HG03103 (cell line): ENCODE measurements at regions not wholly inside any gene's neighbourhood (a gene's known extent, or its start where the extent isn't known, plus 50 kb on each side); places are given as distances from the start of the nearest gene placed in this dataset.

ENCODE experiments used
- ATAC-seq: cut with Tn5 transposase; IDR thresholded peaks from one replicate; pipeline ENCODE4 v1.9.1; 2021; ENCODE audit warnings: low read depth; ENCODE audit not compliant: unreplicated experiment

- no peak for ATAC-seq
Measured at GRCh38 chr6:117076076-117076475, 189.3 kb upstream of the VGLL2 start.

GRCh38 chr6:117077300-117077699, 188.1 kb upstream of the VGLL2 start:
- no peak for ATAC-seq

GRCh38 chr6:117078624-117079023, 186.7 kb upstream of the VGLL2 start:
- no peak for ATAC-seq

- no peak for ATAC-seq
Measured at GRCh38 chr6:117079951-117080350, 185.4 kb upstream of the VGLL2 start.

- ATAC-seq: no peak
Measured at GRCh38 chr6:117089604-117090003, 175.8 kb upstream of the VGLL2 start.

GRCh38 chr6:117110146-117110545, 155.2 kb upstream of the VGLL2 start:
- ATAC-seq: no peak

- ATAC-seq: no peak
Measured at GRCh38 chr6:117110737-117111136, 154.6 kb upstream of the VGLL2 start.

- no peak for ATAC-seq
Measured at GRCh38 chr6:117117652-117118051, 147.7 kb upstream of the VGLL2 start.

GRCh38 chr6:117118490-117118889, 146.9 kb upstream of the VGLL2 start:
- peak; percentile 49 for ATAC-seq

- ATAC-seq: no peak
Measured at GRCh38 chr6:117126213-117126612, 139.1 kb upstream of the VGLL2 start.

GRCh38 chr6:117128052-117128451, 137.3 kb upstream of the VGLL2 start:
- no peak for ATAC-seq

- ATAC-seq: no peak
Measured at GRCh38 chr6:117130125-117130524, 135.2 kb upstream of the VGLL2 start.

- ATAC-seq: no peak
Measured at GRCh38 chr6:117136702-117137101, 128.7 kb upstream of the VGLL2 start.

- ATAC-seq: no peak
Measured at GRCh38 chr6:117137711-117138110, 127.6 kb upstream of the VGLL2 start.

GRCh38 chr6:117138425-117138824, 126.9 kb upstream of the VGLL2 start:
- ATAC-seq: no peak

GRCh38 chr6:117138920-117139319, 126.4 kb upstream of the VGLL2 start:
- ATAC-seq: no peak

- ATAC-seq: no peak
Measured at GRCh38 chr6:117142142-117142541, 123.2 kb upstream of the VGLL2 start.

- ATAC-seq: no peak
Measured at GRCh38 chr6:117142995-117143394, 122.4 kb upstream of the VGLL2 start.

GRCh38 chr6:117143647-117144046, 121.7 kb upstream of the VGLL2 start:
- ATAC-seq: no peak

GRCh38 chr6:117145940-117146339, 119.4 kb upstream of the VGLL2 start:
- no peak for ATAC-seq

- no peak for ATAC-seq
Measured at GRCh38 chr6:117149324-117149723, 116.0 kb upstream of the VGLL2 start.

- ATAC-seq: no peak
Measured at GRCh38 chr6:117156741-117157140, 108.6 kb upstream of the VGLL2 start.

GRCh38 chr6:117157448-117157847, 107.9 kb upstream of the VGLL2 start:
- ATAC-seq: no peak
